AG08395 (cell line): ENCODE measurements at regions not wholly inside any gene's neighbourhood (a gene's known extent, or its start where the extent isn't known, plus 50 kb on each side); places are given as distances from the start of the nearest gene placed in this dataset.
A peak's percentile ranks its signal among the peaks of the same experiment; 100 is the strongest.
"Not testable (repeated sequence)": the region's sequence is repeated elsewhere in the genome, so short reads cannot be mapped to it uniquely, and the experiment has no call there.

Experiments
- DNase-seq: peaks from one replicate; pipeline ENCODE4 v3.0.0; 2012; ENCODE audit warnings: mixed read lengths, low spot score

GRCh38 chr2:212913640-212914306, 237.6 kb downstream of the IKZF2 start:
- DNase-seq, result no peak

DNA sequence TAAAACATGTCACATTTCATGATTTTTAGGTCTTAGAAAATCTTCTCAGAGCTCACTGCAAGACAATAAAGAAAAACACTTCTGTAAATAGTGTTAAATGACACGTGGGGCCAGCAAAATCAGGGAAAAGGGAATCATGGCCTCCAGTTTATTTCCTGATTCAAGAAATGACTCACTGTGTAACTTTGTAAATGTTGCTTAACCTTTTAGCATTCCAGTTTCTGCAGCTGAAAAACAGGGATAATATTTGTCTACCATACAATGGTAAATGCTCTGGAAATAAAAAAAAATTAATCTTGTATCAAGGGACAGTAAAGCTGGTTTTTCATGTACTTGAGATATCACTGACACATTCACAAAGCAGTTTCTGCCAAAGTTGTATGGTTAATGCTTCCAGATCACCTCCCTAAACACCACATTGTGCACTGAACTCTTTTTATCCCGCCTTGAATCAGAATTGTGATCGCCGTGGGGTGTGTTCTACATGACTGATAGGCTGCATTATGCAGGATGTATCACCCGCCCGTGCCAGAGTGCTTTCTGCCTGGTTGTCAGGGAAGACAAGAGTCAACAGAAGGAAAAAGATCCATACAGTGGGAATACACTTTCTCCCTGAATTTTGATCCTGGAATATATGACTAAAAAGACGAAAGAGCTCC, 238.8 kb downstream of the IKZF2 start:
- DNase-seq, result peak; percentile 66

DNA sequence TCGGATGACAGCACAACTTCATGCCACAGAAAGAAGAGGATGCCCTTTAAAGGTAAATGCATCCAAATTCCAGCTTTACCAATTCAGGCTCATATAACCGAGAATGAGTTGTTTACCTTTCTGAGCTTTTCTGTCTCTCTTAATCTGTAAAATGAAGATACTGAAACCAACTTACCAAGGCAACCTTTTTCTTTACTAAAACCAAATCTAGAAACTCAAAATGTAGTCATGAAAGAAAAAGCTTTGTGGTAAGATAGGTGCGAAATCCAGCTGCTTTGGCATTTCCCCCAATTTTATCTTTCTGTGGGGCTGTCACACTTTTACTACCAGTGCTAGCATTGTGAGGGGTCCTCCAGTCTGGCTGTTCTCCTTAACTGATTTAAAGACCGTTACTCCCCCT, 240.4 kb downstream of the IKZF2 start:
- no peak for DNase-seq

DNA sequence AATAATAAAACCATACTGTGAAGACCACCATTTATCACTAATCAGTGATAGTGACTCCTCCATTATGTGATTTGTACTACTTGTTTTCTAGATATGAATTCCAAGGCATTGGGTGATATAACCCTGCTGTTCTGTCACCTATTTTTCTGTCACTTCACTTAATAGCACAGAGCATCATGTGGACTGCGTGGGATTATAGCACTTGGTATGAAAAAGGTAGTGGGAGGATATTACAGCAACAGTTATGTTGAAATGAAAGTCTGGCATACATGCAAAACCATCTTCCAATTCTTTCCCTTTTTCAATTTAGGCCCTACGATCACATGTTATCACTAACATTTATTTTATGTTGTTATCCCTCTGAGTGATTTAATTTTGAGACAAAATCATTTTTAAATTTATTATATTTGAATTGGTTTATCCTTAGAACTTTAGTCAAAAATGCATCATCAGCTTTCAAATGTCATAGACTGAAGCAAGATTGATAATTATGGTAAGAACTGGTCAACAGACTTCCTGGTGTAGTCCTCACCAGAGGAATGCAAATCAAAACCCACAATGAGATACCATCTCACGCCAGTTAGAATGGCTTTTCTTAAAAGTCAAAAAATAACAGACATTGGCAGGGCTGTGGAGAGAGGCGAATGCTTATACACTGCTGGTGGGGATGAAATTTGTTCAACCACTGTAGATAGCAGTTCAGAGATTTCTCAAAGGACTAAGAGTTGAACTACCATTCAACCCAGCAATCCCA, 242.6 kb downstream of the IKZF2 start:
- DNase-seq, result no peak

DNA sequence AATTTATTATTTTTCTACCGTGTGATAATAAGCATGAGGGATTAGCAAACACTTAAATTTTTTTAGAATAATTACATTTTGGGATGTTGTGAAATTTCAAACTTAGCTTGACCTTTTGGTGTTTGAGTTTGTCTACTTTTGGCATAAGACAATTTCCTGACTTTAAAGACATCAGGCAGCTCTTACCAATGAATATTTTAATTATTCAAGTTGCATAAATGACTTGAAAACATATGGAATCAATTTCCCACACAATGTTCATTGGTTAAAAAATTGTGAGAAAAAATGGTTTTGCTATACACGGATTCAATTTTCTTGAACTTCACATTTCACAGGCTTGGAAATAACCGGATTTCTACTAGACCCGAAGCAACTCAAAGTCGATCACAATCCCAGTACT, 243.4 kb downstream of the IKZF2 start:
- DNase-seq, result no peak

DNA sequence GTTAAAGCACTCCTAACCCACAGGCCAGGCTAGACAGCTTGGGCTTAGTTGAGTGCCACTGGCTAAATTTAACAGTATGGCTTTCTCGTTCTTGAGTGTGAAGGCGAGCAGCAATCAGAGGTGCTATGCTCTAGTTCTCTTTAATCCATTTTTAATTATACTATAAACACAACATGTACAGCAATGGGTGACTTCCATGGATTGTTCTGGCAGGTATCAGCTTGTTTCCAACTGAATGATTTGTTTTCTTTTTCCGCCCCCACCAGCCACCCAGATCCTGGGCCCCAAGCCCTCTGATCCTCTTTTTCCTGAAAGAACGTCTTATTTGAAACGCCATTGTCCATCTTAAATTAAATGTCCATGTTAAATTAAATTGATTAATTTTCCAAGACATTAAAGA, 244.8 kb downstream of the IKZF2 start:
- DNase-seq, result no peak

DNA sequence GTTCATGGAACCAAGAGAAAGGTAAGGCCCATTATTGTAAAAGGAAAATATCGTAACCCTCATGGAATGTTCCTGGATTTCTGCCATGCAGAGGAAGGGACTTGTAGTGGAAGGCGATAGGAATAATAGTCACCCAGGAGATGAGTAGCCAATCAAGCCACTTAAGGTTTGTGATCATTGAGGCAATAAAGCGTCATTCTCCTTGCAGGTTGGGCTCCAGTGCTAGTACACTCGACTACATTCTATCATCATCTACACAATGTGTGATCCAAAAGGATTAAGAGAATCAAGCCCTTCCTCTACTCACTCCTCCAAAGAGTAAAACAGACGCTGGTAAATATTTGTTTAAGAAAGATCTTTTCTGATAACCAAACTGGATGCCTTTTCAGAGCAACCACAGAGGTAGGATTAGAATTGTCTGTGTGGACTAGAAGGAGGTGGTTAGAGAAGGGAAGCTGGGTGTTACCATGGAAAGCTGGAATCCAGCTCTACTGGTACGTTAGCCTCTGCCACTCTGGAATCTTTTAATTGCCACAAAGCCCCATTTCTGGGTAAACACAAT, 245.7 kb downstream of the IKZF2 start:
- no peak for DNase-seq

GRCh38 chr2:212904646-212905045, 246.8 kb downstream of the IKZF2 start:
- no peak for DNase-seq

- no peak for DNase-seq
These were observed 248.0 kb downstream of the IKZF2 start for GRCh38 chr2:212903413-212903812.

DNA sequence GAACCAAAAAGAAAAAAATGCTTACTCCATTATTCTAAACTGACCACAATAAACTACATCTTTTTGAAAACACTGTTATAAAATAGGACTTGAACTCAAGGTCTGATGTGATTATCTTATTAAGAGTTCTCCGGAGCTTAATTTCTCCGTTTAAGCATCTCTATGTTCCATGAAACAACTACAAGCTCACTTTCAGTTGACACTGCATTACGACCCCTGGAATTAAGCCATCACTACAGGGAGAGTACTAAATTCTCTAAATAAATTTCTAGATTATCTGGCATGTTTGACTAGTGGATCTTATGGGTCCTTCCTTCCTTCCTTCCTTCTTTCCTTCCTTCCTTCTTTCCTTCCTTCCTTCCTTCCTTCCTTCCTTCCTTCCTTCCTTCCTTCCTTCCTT, 249.0 kb downstream of the IKZF2 start:
- DNase-seq, result no peak

- DNase-seq, result no peak
These were observed 249.7 kb downstream of the IKZF2 start for GRCh38 chr2:212901604-212902275.

GRCh38 chr2:212900715-212901114, 250.7 kb downstream of the IKZF2 start:
- DNase-seq, result no peak

DNA sequence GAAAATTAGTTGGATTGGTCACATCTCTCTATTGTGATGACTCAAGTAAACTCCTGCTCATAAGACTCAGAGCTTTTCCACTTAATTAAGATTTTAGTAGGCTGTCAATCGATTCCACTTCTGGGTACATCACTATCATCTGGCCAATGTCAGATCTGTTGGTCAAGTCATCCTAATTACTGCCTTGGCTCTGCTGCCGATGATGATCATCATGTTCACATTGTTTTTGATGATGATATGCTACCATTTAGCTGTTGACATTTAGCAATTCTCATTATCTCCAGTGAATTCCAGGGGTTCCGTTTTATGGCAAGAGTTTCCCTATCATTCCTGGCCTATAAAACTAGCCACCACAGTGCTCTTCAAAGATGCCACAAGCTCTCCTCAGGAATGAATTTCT, 253.4 kb downstream of the IKZF2 start:
- DNase-seq, result no peak

DNA sequence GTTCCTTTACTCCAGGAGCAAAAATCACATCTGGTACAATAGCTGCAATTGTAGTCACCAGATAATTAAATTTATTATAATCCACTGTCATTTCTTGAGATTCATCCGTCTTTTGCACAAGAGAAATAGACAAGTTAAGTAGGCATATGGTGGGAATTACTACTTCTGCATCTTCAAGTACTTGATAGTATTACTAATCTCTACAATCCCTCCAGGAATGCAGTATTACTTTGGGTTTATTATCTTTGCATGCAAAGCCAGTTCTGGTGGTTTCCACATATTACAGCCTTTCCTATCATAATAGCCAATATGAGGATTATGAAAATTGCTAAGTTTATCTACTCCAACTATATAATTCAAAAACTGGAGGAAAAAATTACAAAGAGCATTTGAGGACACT, 254.1 kb downstream of the IKZF2 start:
- peak; percentile 49 for DNase-seq

GRCh38 chr2:212894026-212894425, 257.4 kb downstream of the IKZF2 start:
- no peak for DNase-seq

GRCh38 chr2:212893216-212893615, 258.2 kb downstream of the IKZF2 start:
- DNase-seq, result no peak

GRCh38 chr2:212892193-212892592, 259.2 kb downstream of the IKZF2 start:
- no peak for DNase-seq

- DNase-seq, result no peak
These were observed 259.8 kb downstream of the IKZF2 start for GRCh38 chr2:212891580-212891979.

GRCh38 chr2:212882626-212883025, 268.8 kb downstream of the IKZF2 start:
- no peak for DNase-seq

GRCh38 chr2:212876556-212876955, 274.9 kb downstream of the IKZF2 start:
- not testable (repeated sequence) for DNase-seq

- DNase-seq, result not testable (repeated sequence)
These were observed 275.5 kb downstream of the IKZF2 start for GRCh38 chr2:212875950-212876349.

DNA sequence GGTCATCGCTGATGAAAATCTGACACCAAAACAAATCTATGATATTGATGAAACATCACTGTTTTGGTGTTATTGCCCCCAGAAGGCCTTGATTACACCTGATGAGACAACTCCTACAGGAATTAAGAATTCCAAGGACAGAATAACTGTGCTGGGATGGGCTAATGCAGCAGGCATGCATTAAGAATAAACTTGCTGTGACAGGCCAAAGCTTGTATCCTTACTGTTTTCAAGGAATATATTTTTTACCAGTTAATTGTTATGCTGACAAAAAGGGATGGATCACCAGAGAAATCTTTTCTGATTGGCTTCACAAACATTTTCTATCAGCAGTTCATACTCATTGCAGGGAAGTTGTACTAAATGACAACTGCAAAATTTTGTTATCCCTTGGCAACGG, 278.2 kb downstream of the IKZF2 start:
- DNase-seq, result no peak
